Nephron (organoid): ENCODE measurements at regions not wholly inside any gene's neighbourhood (a gene's known extent, or its start where the extent isn't known, plus 50 kb on each side); places are given as distances from the start of the nearest gene placed in this dataset.

Experiments
- H3K27ac Mint-ChIP-seq, 3 experiments: 2 replicates each; pipeline ENCODE4 v1.8.0; 2020; ENCODE audit warnings: mixed read lengths in 3 of 3, mild to moderate bottlenecking in 2 of 3, moderate library complexity in 1 of 3
- H3K27me3 Mint-ChIP-seq: 2 replicates; pipeline ENCODE4 v1.8.0; 2021; ENCODE audit warnings: low read depth, mild to moderate bottlenecking, moderate library complexity, mixed read lengths
- H3K36me3 Mint-ChIP-seq: 2 replicates; pipeline ENCODE4 v1.8.0; 2020; ENCODE audit warnings: low read depth, mixed read lengths
- H3K4me1 Mint-ChIP-seq: 2 replicates; pipeline ENCODE4 v1.8.0; 2020; ENCODE audit warnings: mixed read lengths
- H3K4me3 Mint-ChIP-seq, 3 experiments: 2 replicates each; pipeline ENCODE4 v1.8.0; 2020; ENCODE audit warnings: mild to moderate bottlenecking in 3 of 3, mixed read lengths in 3 of 3, moderate library complexity in 2 of 3
- H3K9me3 Mint-ChIP-seq: 2 replicates; pipeline ENCODE4 v1.8.0; 2020; ENCODE audit warnings: mixed read lengths
- CTCF ChIP-seq, 3 experiments: fragments of 200-600 bp; sonication (generic); IDR thresholded peaks; one replicate each; pipeline ENCODE4 v1.5.0; 2021; ENCODE audit warnings: antibody characterized with exemption in 3 of 3; ENCODE audit not compliant: unreplicated experiment in 3 of 3

GRCh38 chr20:60765821-60766403 lies 486.1 kb upstream of the CDH4 start:
- Mint-ChIP-seq H3K27me3 (no peaks in the 10 kb centered on the region), H3K9me3 (peaks cover 2% of the 10 kb centered on the region), H3K4me1 (peaks cover 23% of the 10 kb centered on the region), H3K4me3 (no peak overlapping the region), H3K36me3 (no peaks in the 10 kb centered on the region), H3K27ac (no peak overlapping the region)
- TF ChIP-seq CTCF (IDR thresholded peaks at IDR 0.05; ENCODE audit: unreplicated experiment in 3 of 3): no peak

GRCh38 chr20:60768216-60768615 lies 483.8 kb upstream of the CDH4 start:
- H3K9me3 Mint-ChIP-seq: peaks cover 4% of the 10 kb centered on the region
- no peak for TF ChIP-seq CTCF (IDR thresholded peaks at IDR 0.05; ENCODE audit: unreplicated experiment in 3 of 3)
- peak overlapping the region in 1 of 3 experiments; percentile 5 for H3K4me3 Mint-ChIP-seq
- peak overlapping the region; percentile 4 to 40 (median 25) for H3K27ac Mint-ChIP-seq
- peaks cover 4% of the 10 kb centered on the region for H3K27me3 Mint-ChIP-seq
- H3K36me3 Mint-ChIP-seq: no peaks in the 10 kb centered on the region
- peaks cover 18% of the 10 kb centered on the region for H3K4me1 Mint-ChIP-seq

- Mint-ChIP-seq H3K4me3 (no peak overlapping the region), H3K27ac (no peak overlapping the region), H3K36me3 (no peaks in the 10 kb centered on the region), H3K4me1 (peaks cover 11% of the 10 kb centered on the region), H3K27me3 (peaks cover 9% of the 10 kb centered on the region), H3K9me3 (peaks cover 10% of the 10 kb centered on the region)
- no peak for TF ChIP-seq CTCF (IDR thresholded peaks at IDR 0.05; ENCODE audit: unreplicated experiment in 3 of 3)
Measured at GRCh38 chr20:60780388-60781025, 471.6 kb upstream of the CDH4 start.

GRCh38 chr20:60782959-60783625 lies 469.0 kb upstream of the CDH4 start:
- peaks cover 22% of the 10 kb centered on the region for H3K4me1 Mint-ChIP-seq
- peaks cover 9% of the 10 kb centered on the region for H3K27me3 Mint-ChIP-seq
- no peak overlapping the region for H3K4me3 Mint-ChIP-seq
- no peaks in the 10 kb centered on the region for H3K36me3 Mint-ChIP-seq
- no peak for TF ChIP-seq CTCF (IDR thresholded peaks at IDR 0.05; ENCODE audit: unreplicated experiment in 3 of 3)
- no peak overlapping the region for H3K27ac Mint-ChIP-seq
- H3K9me3 Mint-ChIP-seq: peaks cover 3% of the 10 kb centered on the region

- peaks cover 25% of the 10 kb centered on the region for H3K4me1 Mint-ChIP-seq
- peaks cover 15% of the 10 kb centered on the region for H3K27me3 Mint-ChIP-seq
- H3K9me3 Mint-ChIP-seq: no peaks in the 10 kb centered on the region
- no peak overlapping the region for H3K27ac Mint-ChIP-seq
- TF ChIP-seq CTCF (IDR thresholded peaks at IDR 0.05; ENCODE audit: unreplicated experiment in 3 of 3): no peak
- H3K36me3 Mint-ChIP-seq: no peaks in the 10 kb centered on the region
- no peak overlapping the region for H3K4me3 Mint-ChIP-seq
Measured at GRCh38 chr20:60785301-60785700, 466.8 kb upstream of the CDH4 start.
